Gastroesophageal sphincter (tissue), 3 donors: ENCODE measurements at regions not wholly inside any gene's neighbourhood (a gene's known extent, or its start where the extent isn't known, plus 50 kb on each side); places are given as distances from the start of the nearest gene placed in this dataset.

Source experiments
- EP300 ChIP-seq: sonication (generic); formaldehyde crosslinking; IDR thresholded peaks from one replicate; pipeline ENCODE4 v1.6.1; 2017; ENCODE audit warnings: antibody characterized with exemption, mild to moderate bottlenecking
- POLR2A ChIP-seq, 2 donors: fragments of 450-650 bp; IDR thresholded peaks; one replicate each; pipeline ENCODE4 v1.6.1; 2017; ENCODE audit warnings: antibody characterized with exemption in 2 of 2, mild to moderate bottlenecking in 2 of 2, moderate library complexity in 1 of 2
- POLR2AphosphoS5 ChIP-seq: sonication (generic); formaldehyde crosslinking; IDR thresholded peaks from one replicate; pipeline ENCODE4 v1.6.1; 2017; ENCODE audit warnings: antibody characterized with exemption
- TF ChIP-seq, protein P1 (sequence below), 4 experiments: fragments of 200-600 bp in 2 of 4; fragments of 450-650 bp in 2 of 4; sonication (generic) in 1 of 4; IDR thresholded peaks; one replicate each; pipeline ENCODE4 v1.5.1; 2017 to 2019; ENCODE audit warnings: antibody characterized with exemption in 4 of 4, mild to moderate bottlenecking in 2 of 4, moderate library complexity in 2 of 4

- TF ChIP-seq, protein P1, sequence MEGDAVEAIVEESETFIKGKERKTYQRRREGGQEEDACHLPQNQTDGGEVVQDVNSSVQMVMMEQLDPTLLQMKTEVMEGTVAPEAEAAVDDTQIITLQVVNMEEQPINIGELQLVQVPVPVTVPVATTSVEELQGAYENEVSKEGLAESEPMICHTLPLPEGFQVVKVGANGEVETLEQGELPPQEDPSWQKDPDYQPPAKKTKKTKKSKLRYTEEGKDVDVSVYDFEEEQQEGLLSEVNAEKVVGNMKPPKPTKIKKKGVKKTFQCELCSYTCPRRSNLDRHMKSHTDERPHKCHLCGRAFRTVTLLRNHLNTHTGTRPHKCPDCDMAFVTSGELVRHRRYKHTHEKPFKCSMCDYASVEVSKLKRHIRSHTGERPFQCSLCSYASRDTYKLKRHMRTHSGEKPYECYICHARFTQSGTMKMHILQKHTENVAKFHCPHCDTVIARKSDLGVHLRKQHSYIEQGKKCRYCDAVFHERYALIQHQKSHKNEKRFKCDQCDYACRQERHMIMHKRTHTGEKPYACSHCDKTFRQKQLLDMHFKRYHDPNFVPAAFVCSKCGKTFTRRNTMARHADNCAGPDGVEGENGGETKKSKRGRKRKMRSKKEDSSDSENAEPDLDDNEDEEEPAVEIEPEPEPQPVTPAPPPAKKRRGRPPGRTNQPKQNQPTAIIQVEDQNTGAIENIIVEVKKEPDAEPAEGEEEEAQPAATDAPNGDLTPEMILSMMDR (IDR thresholded peaks at IDR 0.05): no peak
- TF ChIP-seq POLR2A (IDR thresholded peaks at IDR 0.05) (no peak), EP300 (no peak), POLR2AphosphoS5 (no peak)
These were observed 170.9 kb downstream of the IL15 start for GRCh38 chr4:141807103-141807891.
